Naive thymus-derived CD4-positive, alpha-beta T cell (primary cell): ENCODE measurements at regions not wholly inside any gene's neighbourhood (a gene's known extent, or its start where the extent isn't known, plus 50 kb on each side); places are given as distances from the start of the nearest gene placed in this dataset.

ENCODE experiments used
- ATAC-seq: fragments of 150-1000 bp; cut with Tn5 transposase; 2 replicates; pipeline ENCODE4 v1.10.0; 2021; ENCODE audit warnings: mild to moderate bottlenecking, moderate library complexity
- CTCF ChIA-PET: fragments of 350-600 bp; sonication (Branson Sonifier 250); formaldehyde crosslinking; loops from one replicate; lab custom pipeline; 2021; ENCODE audit warnings: antibody characterized with exemption; lab: Charles Lee
- POLR2A ChIA-PET: fragments of 350-600 bp; sonication (Branson Sonifier 250); formaldehyde crosslinking; loops from one replicate; lab custom pipeline; 2021; ENCODE audit warnings: antibody characterized with exemption, inconsistent platforms; lab: Charles Lee
- DNase-seq, 9 donors: peaks; one replicate each; pipeline versions ENCODE4 v3.0.0 to v3.0.0-alpha.2; 2020 to 2022; ENCODE audit warnings: mixed read lengths in 1 of 9
- H3K27ac ChIP-seq: one replicate; pipeline ENCODE4 v1.7.0; 2013; ENCODE audit warnings: mild to moderate bottlenecking, low read depth, low read length, moderate library complexity
- H3K27me3 ChIP-seq, 2 donors: one replicate each; pipeline ENCODE4 v1.7.0; 2013; ENCODE audit warnings: low read length in 2 of 2, mild to moderate bottlenecking in 2 of 2, moderate library complexity in 2 of 2; ENCODE audit not compliant: control insufficient read depth in 2 of 2, insufficient read depth in 2 of 2
- H3K36me3 ChIP-seq, 3 experiments: 1 replicate in 2 of 3; 2 replicates in 1 of 3; pipeline ENCODE4 v1.7.0; 2013; ENCODE audit warnings: low read length in 3 of 3, mild to moderate bottlenecking in 3 of 3, moderate library complexity in 1 of 3; ENCODE audit not compliant: insufficient read depth in 3 of 3, control insufficient read depth in 2 of 3
- H3K4me1 ChIP-seq, 2 donors: one replicate each; pipeline ENCODE4 v1.7.0; 2013; ENCODE audit warnings: low read length in 2 of 2, mild to moderate bottlenecking in 2 of 2, moderate library complexity in 1 of 2; ENCODE audit not compliant: control insufficient read depth in 2 of 2, insufficient read depth in 2 of 2
- H3K4me3 ChIP-seq: 2 replicates; pipeline ENCODE4 v1.7.0; 2013; ENCODE audit warnings: mild to moderate bottlenecking, low read length
- H3K9me3 ChIP-seq, 3 experiments: 1 replicate in 2 of 3; 2 replicates in 1 of 3; pipeline ENCODE4 v1.7.0; 2013; ENCODE audit warnings: low read length in 3 of 3; ENCODE audit not compliant: control insufficient read depth in 2 of 3
- H3K27ac Mint-ChIP-seq, 9 donors: one replicate each; pipeline ENCODE4 v1.8.0; 2020 to 2022; ENCODE audit warnings: mixed read lengths in 9 of 9, mild to moderate bottlenecking in 8 of 9, moderate library complexity in 5 of 9, inconsistent platforms in 2 of 9
- H3K27me3 Mint-ChIP-seq, 5 donors: one replicate each; pipeline ENCODE4 v1.8.0; 2021 to 2022; ENCODE audit warnings: mixed read lengths in 5 of 5, mild to moderate bottlenecking in 1 of 5
- H3K36me3 Mint-ChIP-seq, 5 donors: one replicate each; pipeline ENCODE4 v1.8.0; 2020 to 2022; ENCODE audit warnings: mixed read lengths in 5 of 5, mild to moderate bottlenecking in 3 of 5, inconsistent platforms in 1 of 5
- H3K4me1 Mint-ChIP-seq, 7 donors: one replicate each; pipeline ENCODE4 v1.8.0; 2020 to 2022; ENCODE audit warnings: mixed read lengths in 7 of 7, mild to moderate bottlenecking in 3 of 7, inconsistent platforms in 1 of 7
- H3K4me3 Mint-ChIP-seq, 10 donors: one replicate each; pipeline ENCODE4 v1.8.0; 2020 to 2022; ENCODE audit warnings: mild to moderate bottlenecking in 10 of 10, mixed read lengths in 10 of 10, moderate library complexity in 6 of 10, inconsistent platforms in 2 of 10
- H3K9me3 Mint-ChIP-seq, 11 donors: one replicate each; pipeline ENCODE4 v1.8.0; 2020 to 2022; ENCODE audit warnings: mixed read lengths in 11 of 11, mild to moderate bottlenecking in 4 of 11, inconsistent platforms in 1 of 11, moderate library complexity in 1 of 11
- intact Hi-C, 2 donors: fragments of 100-400 bp; cut with micrococcal nuclease; formaldehyde crosslinking; loops; one replicate each; pipeline ENCODE4 v1.15.1; 2023

GRCh38 chr5:18544421-18544820 is 910.2 kb downstream of the TAF11L14 start:
- intact Hi-C loops = no loop called here

GRCh38 chr5:18546591-18546990 is 912.3 kb downstream of the TAF11L14 start:
- intact Hi-C loops = no loop called here
- H3K9me3 Mint-ChIP-seq = peaks cover 0 to 27% (median 12%) of the 10 kb centered on the region in 11 donors
- no peaks in the 10 kb centered on the region for H3K27me3 Mint-ChIP-seq
- ChIA-PET POLR2A (no interaction called here), CTCF (no interaction called here)
- H3K27ac Mint-ChIP-seq = no peak overlapping the region
- no peaks in the 10 kb centered on the region for H3K4me1 Mint-ChIP-seq
- ATAC-seq (no peak), DNase-seq (no peak)
- Histone ChIP-seq H3K4me1 (no peaks in the 10 kb centered on the region), H3K27ac (no peak overlapping the region), H3K4me3 (no peak overlapping the region), H3K27me3 (no peaks in the 10 kb centered on the region), H3K36me3 (no peaks in the 10 kb centered on the region), H3K9me3 (peaks cover 0 to 9% (median 0%) of the 10 kb centered on the region in 3 experiments)
- no peak overlapping the region for H3K4me3 Mint-ChIP-seq
- H3K36me3 Mint-ChIP-seq = no peaks in the 10 kb centered on the region

More at GRCh38 chr5:18544421-18544820, 910.2 kb downstream of the TAF11L14 start:
- Histone ChIP-seq H3K27ac (no peak overlapping the region), H3K4me1 (no peaks in the 10 kb centered on the region), H3K9me3 (peaks cover 0 to 9% (median 0%) of the 10 kb centered on the region in 3 experiments), H3K4me3 (no peak overlapping the region), H3K27me3 (no peaks in the 10 kb centered on the region), H3K36me3 (no peaks in the 10 kb centered on the region)
- Mint-ChIP-seq H3K4me3 (no peak overlapping the region), H3K27me3 (no peaks in the 10 kb centered on the region), H3K4me1 (no peaks in the 10 kb centered on the region), H3K27ac (no peak overlapping the region), H3K36me3 (no peaks in the 10 kb centered on the region), H3K9me3 (peaks cover 0 to 24% (median 8%) of the 10 kb centered on the region in 11 donors)
- CTCF ChIA-PET = no interaction called here
- DNase-seq (no peak), ATAC-seq (no peak)
- POLR2A ChIA-PET = no interaction called here

GRCh38 chr5:18551716-18552115 is 917.5 kb downstream of the TAF11L14 start:
- Histone ChIP-seq H3K4me3 (no peak overlapping the region), H3K27me3 (no peaks in the 10 kb centered on the region), H3K27ac (no peak overlapping the region), H3K9me3 (peaks cover 0 to 9% (median 0%) of the 10 kb centered on the region in 3 experiments), H3K36me3 (no peaks in the 10 kb centered on the region), H3K4me1 (no peaks in the 10 kb centered on the region)
- CTCF ChIA-PET = no interaction called here
- Mint-ChIP-seq H3K27ac (no peak overlapping the region), H3K27me3 (no peaks in the 10 kb centered on the region), H3K36me3 (no peaks in the 10 kb centered on the region), H3K4me3 (no peak overlapping the region), H3K9me3 (peaks cover 2 to 33% (median 12%) of the 10 kb centered on the region in 11 donors), H3K4me1 (no peaks in the 10 kb centered on the region)
- POLR2A ChIA-PET = no interaction called here
- DNase-seq (no peak), ATAC-seq (no peak)
- intact Hi-C loops = no loop called here

- Histone ChIP-seq H3K27ac (no peak overlapping the region), H3K27me3 (no peaks in the 10 kb centered on the region), H3K4me1 (no peaks in the 10 kb centered on the region), H3K4me3 (no peak overlapping the region), H3K9me3 (peaks cover 0 to 7% (median 0%) of the 10 kb centered on the region in 3 experiments), H3K36me3 (no peaks in the 10 kb centered on the region)
- H3K36me3 Mint-ChIP-seq = no peaks in the 10 kb centered on the region
- CTCF ChIA-PET = interaction anchor here (0.8 kb wide), 1 partner anchor 909 kb away, joined by 3 read pairs; no protein-coding TSS in a partner anchor
- no peaks in the 10 kb centered on the region for H3K4me1 Mint-ChIP-seq
- H3K9me3 Mint-ChIP-seq = peaks cover 2 to 31% (median 12%) of the 10 kb centered on the region in 11 donors
- intact Hi-C loops = no loop called here
- H3K27me3 Mint-ChIP-seq = no peaks in the 10 kb centered on the region
- ATAC-seq (no peak), DNase-seq (no peak)
- no peak overlapping the region for H3K4me3 Mint-ChIP-seq
- POLR2A ChIA-PET = no interaction called here
- no peak overlapping the region for H3K27ac Mint-ChIP-seq
Measured at GRCh38 chr5:18553269-18553668, 919.0 kb downstream of the TAF11L14 start.

GRCh38 chr5:18560602-18561001 is 926.3 kb downstream of the TAF11L14 start:
- no peak overlapping the region for H3K27ac ChIP-seq
- Mint-ChIP-seq H3K36me3 (no peaks in the 10 kb centered on the region), H3K27me3 (no peaks in the 10 kb centered on the region), H3K4me3 (no peak overlapping the region), H3K27ac (no peak overlapping the region), H3K4me1 (no peaks in the 10 kb centered on the region), H3K9me3 (peaks cover 0 to 17% (median 0%) of the 10 kb centered on the region in 11 donors)
- POLR2A ChIA-PET = no interaction called here
- CTCF ChIA-PET = no interaction called here
- H3K4me1 ChIP-seq = no peaks in the 10 kb centered on the region
- intact Hi-C loops = no loop called here
- H3K36me3 ChIP-seq = no peaks in the 10 kb centered on the region
- no peaks in the 10 kb centered on the region for H3K9me3 ChIP-seq
- H3K4me3 ChIP-seq = no peak overlapping the region
- no peaks in the 10 kb centered on the region for H3K27me3 ChIP-seq
- ATAC-seq = no peak
- DNase-seq = no peak

GRCh38 chr5:18563853-18564252 is 929.6 kb downstream of the TAF11L14 start:
- H3K36me3 Mint-ChIP-seq = no peaks in the 10 kb centered on the region
- ATAC-seq = no peak

GRCh38 chr5:18566671-18567070 is 932.4 kb downstream of the TAF11L14 start:
- Mint-ChIP-seq H3K27me3 (no peaks in the 10 kb centered on the region), H3K27ac (no peak overlapping the region), H3K36me3 (no peaks in the 10 kb centered on the region), H3K4me3 (no peak overlapping the region), H3K9me3 (peaks cover 0 to 33% (median 2%) of the 10 kb centered on the region in 11 donors), H3K4me1 (no peaks in the 10 kb centered on the region)
- Histone ChIP-seq H3K27ac (no peak overlapping the region), H3K27me3 (no peaks in the 10 kb centered on the region), H3K4me1 (no peaks in the 10 kb centered on the region), H3K9me3 (no peaks in the 10 kb centered on the region), H3K36me3 (no peaks in the 10 kb centered on the region), H3K4me3 (no peak overlapping the region)
- ATAC-seq = no peak
- ChIA-PET POLR2A (no interaction called here), CTCF (no interaction called here)
- intact Hi-C loops = no loop called here
- DNase-seq = no peak

More at GRCh38 chr5:18563853-18564252, 929.6 kb downstream of the TAF11L14 start:
- H3K27me3 ChIP-seq = no peaks in the 10 kb centered on the region
- no peak for DNase-seq
- ChIA-PET CTCF (no interaction called here), POLR2A (no interaction called here)
- Mint-ChIP-seq H3K4me3 (no peak overlapping the region), H3K4me1 (no peaks in the 10 kb centered on the region), H3K27ac (no peak overlapping the region), H3K9me3 (peaks cover 0 to 31% (median 2%) of the 10 kb centered on the region in 11 donors), H3K27me3 (no peaks in the 10 kb centered on the region)
- H3K27ac ChIP-seq = no peak overlapping the region
- H3K4me3 ChIP-seq = no peak overlapping the region
- H3K9me3 ChIP-seq = no peaks in the 10 kb centered on the region
- intact Hi-C loops = no loop called here
- no peaks in the 10 kb centered on the region for H3K4me1 ChIP-seq
- no peaks in the 10 kb centered on the region for H3K36me3 ChIP-seq
